Astrocyte (in vitro differentiated cells and primary cell): ENCODE measurements at regions not wholly inside any gene's neighbourhood (a gene's known extent, or its start where the extent isn't known, plus 50 kb on each side); places are given as distances from the start of the nearest gene placed in this dataset.
A peak's percentile ranks its signal among the peaks of the same experiment; 100 is the strongest.

Source experiments
- DNase-seq: peaks from one replicate; pipeline ENCODE4 v3.0.0-alpha.2; 2010; ENCODE audit warnings: low read depth
- FAIRE-seq: peaks from 2 replicates; lab custom pipeline; 2011; peaks lifted over from hg19 to GRCh38; lab: Jason Lieb, UNC
- H2AFZ ChIP-seq: 2 replicates; pipeline ENCODE4 v1.6.0; 2012; ENCODE audit warnings: low read depth, low read length, inconsistent platforms
- H3K27ac ChIP-seq: 2 replicates; pipeline ENCODE4 v1.5.1; 2011; ENCODE audit warnings: low read depth, low read length, inconsistent platforms
- H3K27me3 ChIP-seq: 2 replicates; pipeline ENCODE4 v1.6.0; 2011; ENCODE audit warnings: low read length, inconsistent platforms; ENCODE audit not compliant: insufficient read depth
- H3K36me3 ChIP-seq: 2 replicates; pipeline ENCODE4 v1.5.1; 2011; ENCODE audit warnings: low read length, inconsistent platforms; ENCODE audit not compliant: insufficient read depth
- H3K4me1 ChIP-seq: 2 replicates; pipeline ENCODE4 v1.5.1; 2011; ENCODE audit warnings: low read length, inconsistent platforms; ENCODE audit not compliant: insufficient read depth
- H3K4me2 ChIP-seq: 2 replicates; pipeline ENCODE4 v1.6.0; 2012; ENCODE audit warnings: low read length, inconsistent platforms
- H3K4me3 ChIP-seq: 2 replicates; pipeline ENCODE4 v1.5.1; 2011; ENCODE audit warnings: low read depth, mild to moderate bottlenecking, low read length, inconsistent platforms; ENCODE audit not compliant: insufficient read depth
- H3K79me2 ChIP-seq: 2 replicates; pipeline ENCODE4 v1.6.0; 2012; ENCODE audit warnings: mild to moderate bottlenecking, low read length, inconsistent platforms; ENCODE audit not compliant: insufficient read depth
- H3K9ac ChIP-seq: 2 replicates; pipeline ENCODE4 v1.6.0; 2012; ENCODE audit warnings: mild to moderate bottlenecking, low read length, inconsistent platforms
- H3K9me3 ChIP-seq: 2 replicates; pipeline ENCODE4 v1.5.1; 2012; ENCODE audit warnings: low read depth, mild to moderate bottlenecking, low read length, inconsistent platforms; ENCODE audit not compliant: insufficient read depth
- H4K20me1 ChIP-seq: 2 replicates; pipeline ENCODE4 v1.6.0; 2012; ENCODE audit warnings: low read length, inconsistent platforms; ENCODE audit not compliant: insufficient read depth
- H3K27ac Mint-ChIP-seq: one replicate; pipeline ENCODE4 v1.8.0; 2021; ENCODE audit warnings: mild to moderate bottlenecking, mixed read lengths; ENCODE audit not compliant: unreplicated experiment
- H3K27me3 Mint-ChIP-seq: one replicate; pipeline ENCODE4 v1.8.0; 2021; ENCODE audit warnings: low read depth, mixed read lengths; ENCODE audit not compliant: unreplicated experiment
- H3K36me3 Mint-ChIP-seq: one replicate; pipeline ENCODE4 v1.8.0; 2021; ENCODE audit warnings: low read depth, mixed read lengths; ENCODE audit not compliant: unreplicated experiment
- H3K4me1 Mint-ChIP-seq: one replicate; pipeline ENCODE4 v1.8.0; 2021; ENCODE audit warnings: low read depth, mixed read lengths; ENCODE audit not compliant: unreplicated experiment
- H3K4me3 Mint-ChIP-seq: one replicate; pipeline ENCODE4 v1.8.0; 2021; ENCODE audit warnings: mild to moderate bottlenecking, moderate library complexity, mixed read lengths; ENCODE audit not compliant: unreplicated experiment
- H3K9me3 Mint-ChIP-seq: one replicate; pipeline ENCODE4 v1.8.0; 2021; ENCODE audit warnings: mild to moderate bottlenecking, mixed read lengths; ENCODE audit not compliant: unreplicated experiment
- CTCF ChIP-seq: IDR thresholded peaks from 2 replicates; pipeline ENCODE4 v1.5.1; 2011; ENCODE audit warnings: low read depth, mild to moderate bottlenecking, inconsistent platforms, low read length, moderate library complexity; ENCODE audit not compliant: insufficient read depth
- EZH2 ChIP-seq: IDR thresholded peaks from 2 replicates; pipeline ENCODE4 v1.6.1; 2012; ENCODE audit warnings: mild to moderate bottlenecking, low read length, inconsistent platforms; ENCODE audit not compliant: insufficient read depth

- no peak overlapping the region for H2AFZ ChIP-seq
- H3K4me3 ChIP-seq = no peak overlapping the region
- H3K9ac ChIP-seq = no peak overlapping the region
- Mint-ChIP-seq H3K27ac (no peak overlapping the region), H3K4me1 (peaks cover 5% of the 10 kb centered on the region), H3K4me3 (no peak overlapping the region), H3K9me3 (no peaks in the 10 kb centered on the region), H3K36me3 (no peaks in the 10 kb centered on the region), H3K27me3 (peaks cover 42% of the 10 kb centered on the region)
- H3K27me3 ChIP-seq = peaks cover 8% of the 10 kb centered on the region
- H3K4me1 ChIP-seq = no peaks in the 10 kb centered on the region
- FAIRE-seq (no peak), DNase-seq (peak; percentile 99)
- no peak overlapping the region for H3K4me2 ChIP-seq
- H3K36me3 ChIP-seq = no peaks in the 10 kb centered on the region
- peak overlapping the region; percentile 53 for H3K27ac ChIP-seq
- no peak for TF ChIP-seq EZH2
- TF ChIP-seq CTCF = no peak
- H3K79me2 ChIP-seq = no peaks in the 10 kb centered on the region
- H4K20me1 ChIP-seq = no peaks in the 10 kb centered on the region
- no peaks in the 10 kb centered on the region for H3K9me3 ChIP-seq
Measured at GRCh38 chr7:101729241-101729883, 88.1 kb upstream of the CUX1 start.

- no peak overlapping the region for H3K4me3 Mint-ChIP-seq
- peaks cover 32% of the 10 kb centered on the region for H3K27me3 Mint-ChIP-seq
- Histone ChIP-seq H3K27me3 (peaks cover 4% of the 10 kb centered on the region), H3K9ac (no peak overlapping the region), H3K4me3 (no peak overlapping the region), H2AFZ (no peak overlapping the region), H4K20me1 (no peaks in the 10 kb centered on the region), H3K9me3 (no peaks in the 10 kb centered on the region), H3K4me1 (no peaks in the 10 kb centered on the region), H3K27ac (no peak overlapping the region), H3K36me3 (no peaks in the 10 kb centered on the region), H3K4me2 (no peak overlapping the region), H3K79me2 (no peaks in the 10 kb centered on the region)
- FAIRE-seq = no peak
- H3K9me3 Mint-ChIP-seq = peaks cover 3% of the 10 kb centered on the region
- no peak overlapping the region for H3K27ac Mint-ChIP-seq
- no peak for TF ChIP-seq EZH2
- no peak for TF ChIP-seq CTCF
- H3K4me1 Mint-ChIP-seq = peaks cover 5% of the 10 kb centered on the region
- H3K36me3 Mint-ChIP-seq = no peaks in the 10 kb centered on the region
- DNase-seq = no peak
Measured at GRCh38 chr7:101731502-101732084, 85.8 kb upstream of the CUX1 start.
